HEK293 (cell line): ENCODE measurements at regions not wholly inside any gene's neighbourhood (a gene's known extent, or its start where the extent isn't known, plus 50 kb on each side); places are given as distances from the start of the nearest gene placed in this dataset.
A peak's percentile ranks its signal among the peaks of the same experiment; 100 is the strongest.

Experiments used
- CTCF ChIA-PET: fragments of 350-600 bp; formaldehyde crosslinking; extraction: SDS; loops from one replicate; lab custom pipeline; 2021; ENCODE audit warnings: antibody characterized with exemption; lab: Yijun Ruan, JAX
- POLR2A ChIA-PET: fragments of 300-600 bp; formaldehyde crosslinking; extraction: SDS; loops from one replicate; lab custom pipeline; 2020; ENCODE audit warnings: antibody characterized with exemption, inconsistent platforms; lab: Yijun Ruan, JAX
- H3K27ac ChIP-seq: fragments of 200-500 bp; sonication (Bioruptor generic); 2 replicates; pipeline ENCODE4 v1.5.1; 2014; ENCODE audit warnings: low read depth, low read length, control low read depth, inconsistent platforms; ENCODE audit errors: extremely low read depth
- H3K36me3 ChIP-seq, 2 experiments: fragments of 200-500 bp in 1 of 2; sonication (Bioruptor generic) in 1 of 2; 1 replicate in 1 of 2; 2 replicates in 1 of 2; pipeline ENCODE4 v1.5.1; 2014 to 2017; ENCODE audit warnings: inconsistent platforms in 2 of 2, low read length in 2 of 2; ENCODE audit not compliant: control insufficient read depth in 2 of 2, insufficient read depth in 1 of 2
- H3K4me1 ChIP-seq: fragments of 200-500 bp; sonication (Bioruptor generic); 2 replicates; pipeline ENCODE4 v1.5.1; 2014; ENCODE audit warnings: mild to moderate bottlenecking, low read length, inconsistent platforms; ENCODE audit not compliant: control insufficient read depth, insufficient read depth
- H3K4me3 ChIP-seq: 2 replicates; pipeline ENCODE4 v1.5.1; 2011; ENCODE audit warnings: low read depth, mild to moderate bottlenecking, control low read depth, low read length, moderate library complexity
- H3K9me3 ChIP-seq: fragments of 200-500 bp; sonication (Bioruptor generic); 2 replicates; pipeline ENCODE4 v1.5.1; 2014; ENCODE audit warnings: low read depth, low read length, inconsistent platforms; ENCODE audit not compliant: control insufficient read depth, insufficient read depth
- REPIN1 ChIP-seq: fragments of 450-650 bp; formaldehyde crosslinking; IDR thresholded peaks from 2 replicates; pipeline ENCODE4 v1.5.1; 2017; ENCODE audit warnings: missing biosample characterization, missing genetic modification characterization, low read depth
- ZBTB17 ChIP-seq: fragments of 450-650 bp; formaldehyde crosslinking; IDR thresholded peaks from 2 replicates; pipeline ENCODE4 v1.5.1; 2016; ENCODE audit warnings: missing biosample characterization, missing genetic modification characterization
- ZBTB44 ChIP-seq: fragments of 450-650 bp; IDR thresholded peaks from 2 replicates; pipeline ENCODE4 v1.5.1; 2018; ENCODE audit warnings: missing biosample characterization, mild to moderate bottlenecking, missing genetic modification characterization
- ZNF112 ChIP-seq: fragments of 450-650 bp; formaldehyde crosslinking; IDR thresholded peaks from 2 replicates; pipeline ENCODE4 v1.5.0; 2017; ENCODE audit warnings: missing biosample characterization, missing genetic modification characterization
- ZNF174 ChIP-seq: fragments of 450-650 bp; formaldehyde crosslinking; IDR thresholded peaks from 2 replicates; pipeline ENCODE4 v1.5.0; 2017; ENCODE audit warnings: missing biosample characterization, mild to moderate bottlenecking, missing genetic modification characterization
- ZNF23 ChIP-seq: fragments of 450-650 bp; formaldehyde crosslinking; IDR thresholded peaks from 2 replicates; pipeline ENCODE4 v1.5.1; 2016; ENCODE audit warnings: missing biosample characterization, missing genetic modification characterization, borderline replicate concordance
- ZNF24 ChIP-seq: fragments of 450-650 bp; formaldehyde crosslinking; IDR thresholded peaks from 2 replicates; pipeline ENCODE4 v1.5.1; 2016; ENCODE audit warnings: missing biosample characterization, missing genetic modification characterization
- ZNF274 ChIP-seq, 2 experiments: fragments of 200-500 bp in 1 of 2; fragments of 450-650 bp in 1 of 2; sonication (Bioruptor generic) in 1 of 2; formaldehyde crosslinking in 1 of 2; IDR thresholded peaks; 2 replicates each; pipeline versions ENCODE4 v1.5.1 to v1.6.1; 2014 to 2016; ENCODE audit warnings: borderline replicate concordance in 1 of 2, inconsistent platforms in 1 of 2, low read length in 1 of 2, missing biosample characterization in 1 of 2, missing genetic modification characterization in 1 of 2
- ZNF366 ChIP-seq: fragments of 450-650 bp; formaldehyde crosslinking; conservative IDR thresholded peaks from 2 replicates; pipeline ENCODE4 v1.5.1; 2016; ENCODE audit warnings: missing biosample characterization, missing genetic modification characterization
- ZNF433 ChIP-seq: fragments of 450-650 bp; formaldehyde crosslinking; IDR thresholded peaks from 2 replicates; pipeline ENCODE4 v1.5.1; 2016; ENCODE audit warnings: missing biosample characterization, missing genetic modification characterization, low read depth
- ZNF488 ChIP-seq: fragments of 450-650 bp; formaldehyde crosslinking; IDR thresholded peaks from 2 replicates; pipeline ENCODE4 v1.5.1; 2016; ENCODE audit warnings: missing biosample characterization, missing genetic modification characterization
- ZNF521 ChIP-seq: fragments of 450-650 bp; formaldehyde crosslinking; IDR thresholded peaks from 2 replicates; pipeline ENCODE4 v1.5.1; 2017; ENCODE audit warnings: missing biosample characterization, mild to moderate bottlenecking, missing genetic modification characterization
- ZNF544 ChIP-seq: fragments of 450-650 bp; formaldehyde crosslinking; IDR thresholded peaks from 2 replicates; pipeline ENCODE4 v1.5.0; 2017; ENCODE audit warnings: missing biosample characterization, missing genetic modification characterization
- ZNF670 ChIP-seq: fragments of 450-650 bp; formaldehyde crosslinking; IDR thresholded peaks from 2 replicates; pipeline ENCODE4 v1.5.1; 2016; ENCODE audit warnings: missing biosample characterization, missing genetic modification characterization, low read depth
- ZNF701 ChIP-seq: fragments of 450-650 bp; formaldehyde crosslinking; IDR thresholded peaks from 2 replicates; pipeline ENCODE4 v1.5.1; 2016; ENCODE audit warnings: missing biosample characterization, missing genetic modification characterization
- ZNF776 ChIP-seq: fragments of 450-650 bp; formaldehyde crosslinking; IDR thresholded peaks from 2 replicates; pipeline ENCODE4 v1.5.0; 2017; ENCODE audit warnings: missing biosample characterization, missing genetic modification characterization, borderline replicate concordance
- ZNF777 ChIP-seq: fragments of 450-650 bp; formaldehyde crosslinking; IDR thresholded peaks from 2 replicates; pipeline ENCODE4 v1.5.1; 2017; ENCODE audit warnings: missing biosample characterization, missing genetic modification characterization, borderline replicate concordance
- ZSCAN16 ChIP-seq: fragments of 450-650 bp; formaldehyde crosslinking; IDR thresholded peaks from 2 replicates; pipeline ENCODE4 v1.5.1; 2016; ENCODE audit warnings: missing biosample characterization, missing genetic modification characterization

DNA sequence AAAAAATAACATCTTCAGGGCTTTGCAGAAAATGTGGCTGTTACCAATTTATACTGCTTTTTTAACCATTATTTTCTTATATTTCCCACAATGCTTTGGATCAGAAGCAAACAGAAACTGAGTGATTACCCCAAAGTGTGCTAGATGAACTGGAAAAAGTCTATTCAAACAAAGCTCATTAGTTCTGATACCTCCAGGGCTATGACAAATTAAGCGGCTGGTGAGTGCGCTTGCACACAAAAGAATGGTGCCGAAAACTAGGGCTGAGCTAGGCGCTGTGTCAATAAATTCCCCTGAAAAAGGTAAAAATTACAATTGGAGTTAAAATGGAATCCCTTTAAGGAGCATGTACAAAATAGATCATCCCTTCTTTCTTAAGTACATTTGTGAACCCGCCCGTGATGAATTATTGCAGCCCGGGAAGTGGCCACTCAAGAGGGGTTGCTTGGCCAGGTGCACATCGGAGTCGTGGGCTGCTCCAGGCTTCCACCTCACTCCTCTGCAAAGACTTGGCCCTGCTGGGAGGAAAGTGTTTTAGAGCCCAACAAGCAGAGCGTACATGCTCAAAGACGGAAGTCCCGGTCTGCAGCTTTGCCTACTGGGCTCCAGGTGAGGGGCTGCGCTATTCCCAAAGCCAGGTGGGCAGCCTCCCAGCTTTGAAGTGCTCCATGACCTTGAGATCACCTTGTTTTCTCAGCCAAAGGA lies 164.0 kb upstream of the ZNF507 start:
- TF ChIP-seq ZNF670 (tag by site-specific recombination) (no peak), ZSCAN16 (tag by site-specific recombination) (no peak), ZNF24 (tag by site-specific recombination) (no peak), ZNF112 (tag by site-specific recombination) (no peak), ZNF433 (tag by site-specific recombination) (no peak), ZNF488 (tag by site-specific recombination) (no peak), ZNF521 (tag by site-specific recombination) (no peak), ZBTB44 (tag by site-specific recombination) (no peak), ZNF701 (no peak)
- ChIA-PET CTCF (interaction anchor here (1.0 kb wide), 2 partner anchors 43 to 1397 kb away, joined by 3 read pairs; no protein-coding TSS in a partner anchor), POLR2A (no interaction called here)
- Histone ChIP-seq H3K36me3 (no peaks in the 10 kb centered on the region), H3K4me1 (no peaks in the 10 kb centered on the region), H3K4me3 (no peak overlapping the region), H3K27ac (no peak overlapping the region), H3K9me3 (no peaks in the 10 kb centered on the region; the same call in 1 of the 2 replicates)

- TF ChIP-seq ZNF174 (tag by site-specific recombination), result no peak
- Histone ChIP-seq H3K4me1 (no peaks in the 10 kb centered on the region), H3K36me3 (no peaks in the 10 kb centered on the region), H3K27ac (no peak overlapping the region), H3K4me3 (no peak overlapping the region), H3K9me3 (no peaks in the 10 kb centered on the region; the same call in 1 of the 2 replicates)
- CTCF ChIA-PET, result interaction anchor here (0.6 kb wide), 1 partner anchor 524 kb away, joined by 3 read pairs; no protein-coding TSS in a partner anchor
- POLR2A ChIA-PET, result no interaction called here
Observed at GRCh38 chr19:32186542-32187330, 158.7 kb upstream of the ZNF507 start.

DNA sequence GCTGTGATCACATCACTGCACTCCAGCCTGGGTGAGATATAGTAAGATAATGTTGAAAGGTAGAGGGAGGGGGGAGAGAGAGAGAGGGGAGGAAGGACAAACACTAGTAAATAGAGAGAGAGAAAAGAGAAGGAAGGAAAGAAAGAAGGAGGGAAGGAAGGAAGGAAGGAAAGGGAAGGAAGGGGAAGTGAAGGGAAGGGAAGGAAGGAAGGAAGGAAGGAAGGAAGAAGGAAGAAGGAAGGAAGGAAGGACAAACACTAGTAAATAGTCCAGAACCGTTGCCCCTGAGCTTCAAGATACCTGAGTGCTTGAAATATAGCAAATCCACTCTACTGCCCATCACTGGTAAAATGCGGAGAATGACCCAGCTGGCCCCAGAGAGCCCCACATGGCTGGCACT lies 156.5 kb upstream of the ZNF507 start:
- CTCF ChIA-PET, result interaction anchor here (0.6 to 1.0 kb wide), 4 partner anchors 11 to 99 kb away, joined by 3 to 5 read pairs (median 4); no protein-coding TSS in a partner anchor
- Histone ChIP-seq H3K4me3 (no peak overlapping the region), H3K9me3 (no peaks in the 10 kb centered on the region; the same call in 1 of the 2 replicates), H3K27ac (no peak overlapping the region), H3K4me1 (no peaks in the 10 kb centered on the region), H3K36me3 (no peaks in the 10 kb centered on the region)
- peak; percentile 80 for TF ChIP-seq ZNF366 (tag by site-specific recombination)
- TF ChIP-seq ZNF670 (tag by site-specific recombination), result 0 out of 2 replicates have a peak, but pooled peaks have one; percentile 64
- 0 out of 2 replicates have a peak, but pooled peaks have one; percentile 29 for TF ChIP-seq ZNF777 (tag by site-specific recombination)
- TF ChIP-seq ZNF776 (tag by site-specific recombination), result peak; percentile 73; the same call in 1 of the 2 replicates
- no peak for TF ChIP-seq ZNF23 (tag by site-specific recombination)
- TF ChIP-seq ZNF274 (IDR thresholded peaks at IDR 0.05; ENCODE audit: low read length), result no peak
- TF ChIP-seq ZNF274 (tag by site-specific recombination; IDR thresholded peaks at IDR 0.05; ENCODE audit: borderline replicate concordance), result peak; percentile 35; the same call in 1 of the 2 replicates
- no peak for TF ChIP-seq REPIN1 (tag by site-specific recombination)
- TF ChIP-seq ZBTB17 (tag by site-specific recombination), result peak; percentile 34; the same call in 1 of the 2 replicates
- peak; percentile 19; the same call in 1 of the 2 replicates for TF ChIP-seq ZNF544 (tag by site-specific recombination)
- POLR2A ChIA-PET, result interaction anchor here (0.6 kb wide), 1 partner anchor 432 kb away, joined by 4 read pairs; no protein-coding TSS in a partner anchor
